ENCODE measurements at regions not wholly inside any gene's neighbourhood (a gene's known extent, or its start where the extent isn't known, plus 50 kb on each side); places are given as distances from the start of the nearest gene placed in this dataset.
"Not testable (repeated sequence)": the region's sequence is repeated elsewhere in the genome, so short reads cannot be mapped to it uniquely, and the experiment has no call there.

- ChIA-PET POLR2A (no interaction called here), CTCF (no interaction called here)
- TF ChIP-seq SP1 (IDR thresholded peaks at IDR 0.05) (no peak), ARNT (IDR thresholded peaks at IDR 0.05) (no peak), CTBP1 (IDR thresholded peaks at IDR 0.05; ENCODE audit: borderline replicate concordance) (no peak), L3MBTL2 (conservative IDR thresholded peaks at IDR 0.05) (no peak), FOXK2 (IDR thresholded peaks at IDR 0.05) (no peak), HDGF (IDR thresholded peaks at IDR 0.05; ENCODE audit: borderline replicate concordance) (no peak), SUZ12 (IDR thresholded peaks at IDR 0.05) (no peak), LEF1 (IDR thresholded peaks at IDR 0.05; ENCODE audit: borderline replicate concordance) (no peak), FOXM1 (IDR thresholded peaks at IDR 0.05; ENCODE audit: borderline replicate concordance) (no peak), FOXA1 (IDR thresholded peaks at IDR 0.05) (no peak), PKNOX1 (IDR thresholded peaks at IDR 0.05) (no peak), ZNF384 (IDR thresholded peaks at IDR 0.05) (no peak), NFRKB (IDR thresholded peaks at IDR 0.05) (no peak), BHLHE40 (IDR thresholded peaks at IDR 0.05; ENCODE audit: borderline replicate concordance) (no peak), TARDBP (IDR thresholded peaks at IDR 0.05) (no peak), ELF4 (IDR thresholded peaks at IDR 0.05) (no peak)
- no peak for DNase-seq (ENCODE audit: extremely low spot score)
Observed at GRCh38 chr3:197397838-197398237, 99.4 kb upstream of the DLG1 start.

GRCh38 chr3:197394464-197395321 lies 96.3 kb upstream of the DLG1 start:
- POLR2A ChIA-PET, result no interaction called here
- TF ChIP-seq SUZ12 (IDR thresholded peaks at IDR 0.05) (no peak), LEF1 (IDR thresholded peaks at IDR 0.05; ENCODE audit: borderline replicate concordance) (no peak), FOXK2 (IDR thresholded peaks at IDR 0.05) (no peak), L3MBTL2 (conservative IDR thresholded peaks at IDR 0.05) (no peak), ZNF384 (IDR thresholded peaks at IDR 0.05) (no peak), SP1 (IDR thresholded peaks at IDR 0.05) (no peak), BHLHE40 (IDR thresholded peaks at IDR 0.05; ENCODE audit: borderline replicate concordance) (no peak), HDGF (IDR thresholded peaks at IDR 0.05; ENCODE audit: borderline replicate concordance) (no peak), PKNOX1 (IDR thresholded peaks at IDR 0.05) (no peak), TARDBP (IDR thresholded peaks at IDR 0.05) (no peak), CTBP1 (IDR thresholded peaks at IDR 0.05; ENCODE audit: borderline replicate concordance) (no peak), FOXA1 (IDR thresholded peaks at IDR 0.05) (no peak), FOXM1 (IDR thresholded peaks at IDR 0.05; ENCODE audit: borderline replicate concordance) (no peak)
- CTCF ChIA-PET, result interaction anchor here (0.7 kb wide), 1 partner anchor 137 kb away, joined by 3 read pairs; no protein-coding TSS in a partner anchor
- DNase-seq (ENCODE audit: extremely low spot score), result no peak

- DNase-seq (ENCODE audit: extremely low spot score); POLR2A ChIA-PET; CTCF ChIA-PET: not testable (repeated sequence)
Observed at GRCh38 chr3:197394126-197394463, 95.7 kb upstream of the DLG1 start.

- CTCF ChIA-PET, result no interaction called here
Observed at GRCh38 chr3:197393711-197394110, 95.3 kb upstream of the DLG1 start.

GRCh38 chr3:197392961-197393360 lies 94.5 kb upstream of the DLG1 start:
- DNase-seq (ENCODE audit: extremely low spot score), result no peak
- ChIA-PET POLR2A (no interaction called here), CTCF (no interaction called here)
- TF ChIP-seq NFRKB (IDR thresholded peaks at IDR 0.05) (no peak), CTBP1 (IDR thresholded peaks at IDR 0.05; ENCODE audit: borderline replicate concordance) (no peak), ZNF384 (IDR thresholded peaks at IDR 0.05) (no peak), LEF1 (IDR thresholded peaks at IDR 0.05; ENCODE audit: borderline replicate concordance) (no peak), FOXM1 (IDR thresholded peaks at IDR 0.05; ENCODE audit: borderline replicate concordance) (no peak), FOXK2 (IDR thresholded peaks at IDR 0.05) (no peak), ARNT (IDR thresholded peaks at IDR 0.05) (no peak), SP1 (IDR thresholded peaks at IDR 0.05) (no peak), L3MBTL2 (conservative IDR thresholded peaks at IDR 0.05) (no peak), BHLHE40 (IDR thresholded peaks at IDR 0.05; ENCODE audit: borderline replicate concordance) (no peak), FOXA1 (IDR thresholded peaks at IDR 0.05) (no peak), ELF4 (IDR thresholded peaks at IDR 0.05) (no peak), SUZ12 (IDR thresholded peaks at IDR 0.05) (no peak)

More at GRCh38 chr3:197393711-197394110, 95.3 kb upstream of the DLG1 start:
- DNase-seq (ENCODE audit: extremely low spot score), result no peak
- POLR2A ChIA-PET, result no interaction called here
- no peak for TF ChIP-seq NFRKB (IDR thresholded peaks at IDR 0.05)
- TF ChIP-seq ARNT (IDR thresholded peaks at IDR 0.05), result no peak
- no peak for TF ChIP-seq ZNF384 (IDR thresholded peaks at IDR 0.05)
- no peak for TF ChIP-seq CTBP1 (IDR thresholded peaks at IDR 0.05; ENCODE audit: borderline replicate concordance)
- TF ChIP-seq SP1 (IDR thresholded peaks at IDR 0.05), result no peak
- no peak for TF ChIP-seq SUZ12 (IDR thresholded peaks at IDR 0.05)
- TF ChIP-seq BHLHE40 (IDR thresholded peaks at IDR 0.05; ENCODE audit: borderline replicate concordance), result no peak
- no peak for TF ChIP-seq TARDBP (IDR thresholded peaks at IDR 0.05)
- no peak for TF ChIP-seq FOXM1 (IDR thresholded peaks at IDR 0.05; ENCODE audit: borderline replicate concordance)
- TF ChIP-seq HDGF (IDR thresholded peaks at IDR 0.05; ENCODE audit: borderline replicate concordance), result no peak

- ChIA-PET CTCF (no interaction called here), POLR2A (no interaction called here)
- DNase-seq (ENCODE audit: extremely low spot score), result no peak
Observed at GRCh38 chr3:197381371-197381770, 83.0 kb upstream of the DLG1 start.

More at GRCh38 chr3:197381371-197381770, 83.0 kb upstream of the DLG1 start:
- TF ChIP-seq ZNF384 (IDR thresholded peaks at IDR 0.05), result no peak
- TF ChIP-seq FOXA1 (IDR thresholded peaks at IDR 0.05), result no peak
- no peak for TF ChIP-seq L3MBTL2 (conservative IDR thresholded peaks at IDR 0.05)
- no peak for TF ChIP-seq CTBP1 (IDR thresholded peaks at IDR 0.05; ENCODE audit: borderline replicate concordance)
- no peak for TF ChIP-seq TARDBP (IDR thresholded peaks at IDR 0.05)
- no peak for TF ChIP-seq LEF1 (IDR thresholded peaks at IDR 0.05; ENCODE audit: borderline replicate concordance)
- no peak for TF ChIP-seq SUZ12 (IDR thresholded peaks at IDR 0.05)
- no peak for TF ChIP-seq FOXM1 (IDR thresholded peaks at IDR 0.05; ENCODE audit: borderline replicate concordance)
- no peak for TF ChIP-seq HDGF (IDR thresholded peaks at IDR 0.05; ENCODE audit: borderline replicate concordance)
- no peak for TF ChIP-seq ARNT (IDR thresholded peaks at IDR 0.05)
- no peak for TF ChIP-seq FOXK2 (IDR thresholded peaks at IDR 0.05)
- TF ChIP-seq PKNOX1 (IDR thresholded peaks at IDR 0.05), result no peak
- no peak for TF ChIP-seq SP1 (IDR thresholded peaks at IDR 0.05)
- no peak for TF ChIP-seq NFRKB (IDR thresholded peaks at IDR 0.05)

Measured in HEK293T (cell line).